Heart left ventricle (tissue), 16 donors: ENCODE measurements at regions not wholly inside any gene's neighbourhood (a gene's known extent, or its start where the extent isn't known, plus 50 kb on each side); places are given as distances from the start of the nearest gene placed in this dataset.

ENCODE experiments used
- ATAC-seq, 4 donors: fragments of 200-7000 bp; cut with Tn5 transposase; one replicate each; pipeline ENCODE4 v1.9.1; 2020 to 2022; ENCODE audit warnings: moderate library complexity in 4 of 4, mild to moderate bottlenecking in 3 of 4, moderate number of reproducible peaks in 1 of 4
- DNase-seq, 5 donors: peaks; one replicate each; pipeline ENCODE4 v3.0.0-alpha.2; 2020
- H3K27ac ChIP-seq, 12 donors: fragments of 200-600 bp; sonication (generic) in 4 of 12; one replicate each; pipeline versions ENCODE4 v1.5.0 to v1.8.0; 2016 to 2022; ENCODE audit warnings: mild to moderate bottlenecking in 2 of 12
- H3K27me3 ChIP-seq, 9 donors: fragments of 200-600 bp; sonication (generic) in 2 of 9; one replicate each; pipeline versions ENCODE4 v1.5.1 to v1.8.0; 2016 to 2022; ENCODE audit warnings: mild to moderate bottlenecking in 3 of 9
- H3K36me3 ChIP-seq, 9 donors: fragments of 200-600 bp; sonication (generic) in 2 of 9; one replicate each; pipeline versions ENCODE4 v1.5.0 to v1.8.0; 2018 to 2022; ENCODE audit warnings: mild to moderate bottlenecking in 2 of 9
- H3K4me1 ChIP-seq, 12 donors: fragments of 200-600 bp; sonication (generic) in 4 of 12; one replicate each; pipeline versions ENCODE4 v1.5.0 to v1.8.0; 2016 to 2022; ENCODE audit warnings: mild to moderate bottlenecking in 3 of 12
- H3K4me3 ChIP-seq, 12 donors: fragments of 200-600 bp; sonication (generic) in 4 of 12; one replicate each; pipeline versions ENCODE4 v1.5.0 to v1.8.0; 2017 to 2022; ENCODE audit warnings: mild to moderate bottlenecking in 9 of 12, moderate library complexity in 4 of 12
- H3K9me3 ChIP-seq, 12 donors: fragments of 200-600 bp; sonication (generic) in 4 of 12; one replicate each; pipeline versions ENCODE4 v1.5.0 to v1.8.0; 2016 to 2022; ENCODE audit warnings: mild to moderate bottlenecking in 1 of 12
- POLR2A ChIP-seq, 2 donors: fragments of 450-650 bp; IDR thresholded peaks; one replicate each; pipeline ENCODE4 v1.6.1; 2017; ENCODE audit warnings: antibody characterized with exemption in 2 of 2, mild to moderate bottlenecking in 2 of 2, moderate library complexity in 2 of 2
- WGBS, 4 donors: extraction: QIAGEN DNeasy Blood & Tissue Kit in 2 of 4; methylation state at CpG; one replicate each; pipeline versions ENCODE4 v1.1.5 to v1.1.7; 2013 to 2018; 5-methylcytosine and 5-hydroxymethylcytosine counted together
- intact Hi-C, 10 donors: fragments of 100-400 bp; cut with DNase I; formaldehyde crosslinking; loops; one replicate each; pipeline versions ENCODE4 v1.11.1 to v1.14.2; 2022
- TF ChIP-seq, protein P1 (sequence below), 12 donors: fragments of 200-600 bp; sonication (generic) in 4 of 12; IDR thresholded peaks; one replicate each; pipeline versions ENCODE4 v1.5.0 to v1.8.0; 2018 to 2022; ENCODE audit warnings: antibody characterized with exemption in 12 of 12, mild to moderate bottlenecking in 5 of 12
- donor health status: ischemic (EF 13 %, LVEDD 7.1; RV severe dilation, severe dysfunction).
- donor health status: healthy with polysubstance abuse.
- donor health status: DM: no; HTN: yes; CAD: no.
- donor health status: DM: no; HTN: no; CAD: no.
- donor health status: ischemic (EF 25% LVEDD 6.9; RV normal size, moderate dysfunction).
- donor health status: ischemic (EF 25% LVEDD 5.7; RV mildly dilated, moderate dysfunction).
- donor health status: healthy.
- donor health status: DM: yes; HTN: yes; CAD: no.
- donor health status: ischemic (EF 35%, LVEDD 5.7; RV mildly dilated, moderate dysfunction).
- donor health status: nonischemic (EF 11% LVEDD 7.7; RV severe dilation, severe dysfunction).
- donor health status: DM: yes; HTN: yes; CAD: no.
- donor health status: PGD.
- donor health status: ischemic (EF 29% LVEDD 5.4; RV normal size, mild dysfunction).
- donor health status: nonischemic (EF 23%, LVEDD 6.1; RV moderate dilation, normal function).

DNA sequence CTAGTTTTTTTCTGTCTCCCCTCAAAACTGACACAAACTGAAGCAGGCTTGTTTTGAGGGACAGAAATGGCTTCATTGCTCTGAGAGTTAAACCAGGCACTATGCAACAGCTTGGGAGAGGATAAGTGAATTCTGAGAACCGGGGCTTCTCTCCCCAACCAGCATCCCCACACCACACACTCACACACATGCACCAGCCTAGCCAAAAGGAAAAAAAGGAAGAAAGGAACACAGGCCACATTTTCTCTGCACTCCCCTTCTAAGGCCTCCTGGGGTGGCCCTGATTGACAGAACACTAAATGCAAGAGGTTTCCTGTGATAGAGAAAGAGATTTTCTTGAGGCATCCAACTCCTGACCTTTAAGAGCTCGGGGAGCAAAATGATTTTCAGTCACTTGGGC lies 177.5 kb downstream of the TLE3 start:
- Histone ChIP-seq H3K27me3 (peaks cover 0 to 2% (median 0%) of the 10 kb centered on the region in 9 donors), H3K36me3 (no peaks in the 10 kb centered on the region), H3K27ac (no peak overlapping the region), H3K4me3 (no peak overlapping the region), H3K9me3 (peaks cover 0 to 22% (median 14%) of the 10 kb centered on the region in 12 donors), H3K4me1 (no peaks in the 10 kb centered on the region)
- no peak for TF ChIP-seq POLR2A (IDR thresholded peaks at IDR 0.05)
- TF ChIP-seq, protein P1, sequence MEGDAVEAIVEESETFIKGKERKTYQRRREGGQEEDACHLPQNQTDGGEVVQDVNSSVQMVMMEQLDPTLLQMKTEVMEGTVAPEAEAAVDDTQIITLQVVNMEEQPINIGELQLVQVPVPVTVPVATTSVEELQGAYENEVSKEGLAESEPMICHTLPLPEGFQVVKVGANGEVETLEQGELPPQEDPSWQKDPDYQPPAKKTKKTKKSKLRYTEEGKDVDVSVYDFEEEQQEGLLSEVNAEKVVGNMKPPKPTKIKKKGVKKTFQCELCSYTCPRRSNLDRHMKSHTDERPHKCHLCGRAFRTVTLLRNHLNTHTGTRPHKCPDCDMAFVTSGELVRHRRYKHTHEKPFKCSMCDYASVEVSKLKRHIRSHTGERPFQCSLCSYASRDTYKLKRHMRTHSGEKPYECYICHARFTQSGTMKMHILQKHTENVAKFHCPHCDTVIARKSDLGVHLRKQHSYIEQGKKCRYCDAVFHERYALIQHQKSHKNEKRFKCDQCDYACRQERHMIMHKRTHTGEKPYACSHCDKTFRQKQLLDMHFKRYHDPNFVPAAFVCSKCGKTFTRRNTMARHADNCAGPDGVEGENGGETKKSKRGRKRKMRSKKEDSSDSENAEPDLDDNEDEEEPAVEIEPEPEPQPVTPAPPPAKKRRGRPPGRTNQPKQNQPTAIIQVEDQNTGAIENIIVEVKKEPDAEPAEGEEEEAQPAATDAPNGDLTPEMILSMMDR (IDR thresholded peaks at IDR 0.05): no peak
- WGBS, 4 donors: 52 to 56% (median 53%) methylated on average over 2 of the region's 2 CpGs
- no peak for ATAC-seq
- DNase-seq: no peak
- intact Hi-C loops: no loop called here

DNA sequence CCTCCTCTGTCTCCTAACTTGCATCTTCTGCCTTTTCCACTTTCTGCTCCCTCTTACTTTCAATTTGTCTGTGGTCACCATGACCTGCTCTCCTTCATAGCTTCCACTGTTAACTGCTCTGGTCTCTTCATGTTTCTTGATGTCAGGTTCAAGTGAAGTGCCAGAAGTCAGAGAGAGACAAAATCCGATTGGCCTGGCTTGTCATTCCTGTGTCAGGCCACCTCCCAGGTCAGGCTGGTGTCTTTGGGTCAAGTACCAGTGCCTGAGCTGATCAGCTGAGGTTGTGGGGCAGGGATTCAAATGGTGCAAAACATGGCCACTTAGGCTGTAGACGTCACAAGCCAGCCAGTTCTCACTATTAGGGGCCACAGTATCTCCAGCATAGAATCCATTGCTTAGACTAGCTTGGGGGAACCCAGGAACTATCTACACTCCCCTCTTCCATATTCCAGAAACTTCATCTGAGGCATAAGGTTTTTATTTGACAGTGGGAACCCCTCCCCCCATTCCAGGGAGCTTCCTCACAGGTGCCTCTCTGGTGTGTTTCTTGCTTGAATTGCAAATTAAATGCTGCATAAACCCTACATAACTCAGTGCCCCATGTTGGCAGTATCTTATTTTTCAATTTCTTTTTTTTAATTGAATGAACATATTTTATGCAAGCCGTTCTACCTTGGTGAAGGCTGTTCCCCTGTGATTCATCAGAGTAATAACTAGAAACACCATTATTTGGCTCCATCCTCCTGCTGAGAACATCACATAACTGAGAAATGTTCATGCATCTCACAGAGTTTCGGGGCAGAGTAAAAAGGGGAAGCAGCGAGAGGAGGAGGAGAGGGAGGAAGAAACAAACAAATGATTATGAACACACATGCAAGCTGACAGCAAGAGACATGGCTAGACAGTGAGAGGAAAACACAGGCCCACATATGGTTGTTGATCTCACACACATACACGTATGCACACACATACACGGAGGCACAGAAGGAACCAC lies 175.8 kb downstream of the TLE3 start:
- Histone ChIP-seq H3K36me3 (no peaks in the 10 kb centered on the region), H3K4me1 (no peaks in the 10 kb centered on the region), H3K9me3 (peaks cover 0 to 30% (median 16%) of the 10 kb centered on the region in 12 donors), H3K27me3 (no peaks in the 10 kb centered on the region), H3K4me3 (no peak overlapping the region), H3K27ac (no peak overlapping the region)
- ATAC-seq (no peak), DNase-seq (no peak)
- intact Hi-C loops: no loop called here
- 65 to 80% (median 77%) methylated on average over 7 of the region's 7 CpGs for WGBS, 4 donors
- TF ChIP-seq POLR2A (IDR thresholded peaks at IDR 0.05): no peak
- TF ChIP-seq, protein P1 (IDR thresholded peaks at IDR 0.05): no peak

DNA sequence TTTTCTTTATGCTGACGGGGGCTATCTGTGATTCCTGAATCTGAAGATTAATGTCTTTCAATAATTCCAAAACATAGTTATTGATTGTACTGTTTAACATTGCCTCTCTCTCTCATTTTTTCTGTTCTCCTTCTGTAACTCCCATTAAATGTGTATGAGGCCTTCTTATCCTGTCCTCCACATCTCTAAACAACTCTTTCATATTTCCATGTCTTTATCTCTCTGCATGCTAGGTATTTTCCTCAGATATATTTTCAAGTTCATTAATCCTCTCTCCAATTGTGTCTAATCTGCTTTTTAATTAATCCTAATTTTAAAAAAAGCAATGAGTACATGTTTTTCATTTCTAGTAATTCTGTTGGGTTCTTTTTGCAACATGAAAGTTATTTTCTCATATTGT lies 173.2 kb downstream of the TLE3 start:
- DNase-seq (no peak), ATAC-seq (no peak)
- no peak overlapping the region for H3K27ac ChIP-seq
- H3K36me3 ChIP-seq: no peaks in the 10 kb centered on the region
- TF ChIP-seq POLR2A (IDR thresholded peaks at IDR 0.05): no peak
- TF ChIP-seq, protein P1 (IDR thresholded peaks at IDR 0.05): no peak
- no peak overlapping the region for H3K4me3 ChIP-seq
- no peaks in the 10 kb centered on the region for H3K4me1 ChIP-seq
- WGBS, 4 donors: 73 to 82% (median 76%) methylated on average over 1 of the region's 1 CpG
- H3K27me3 ChIP-seq: no peaks in the 10 kb centered on the region
- peaks cover 0 to 30% (median 16%) of the 10 kb centered on the region in 12 donors for H3K9me3 ChIP-seq
- intact Hi-C loops: no loop called here

DNA sequence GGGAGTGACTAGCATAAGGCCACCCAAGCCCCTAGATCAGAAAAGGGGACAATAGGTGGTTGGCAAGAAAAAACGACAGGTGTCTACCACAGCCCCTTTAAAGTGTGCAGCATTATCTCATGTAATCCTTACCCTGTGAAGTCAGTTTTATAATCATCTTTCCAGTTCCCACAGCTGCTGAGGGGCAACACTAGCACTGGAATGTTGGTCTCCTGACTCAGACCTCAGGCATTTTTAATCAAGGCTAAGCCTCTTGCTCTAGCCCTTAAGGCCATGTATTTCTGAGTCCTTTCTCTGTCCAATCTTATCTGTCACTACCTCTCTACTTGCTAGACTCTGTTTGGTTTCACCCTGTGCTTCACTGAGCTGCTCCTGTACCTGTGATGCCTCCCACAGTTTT lies 171.7 kb downstream of the TLE3 start:
- peaks cover 0 to 30% (median 16%) of the 10 kb centered on the region in 12 donors for H3K9me3 ChIP-seq
- peaks cover 0 to 11% (median 5%) of the 10 kb centered on the region in 12 donors for H3K4me1 ChIP-seq
- no peak overlapping the region for H3K27ac ChIP-seq
- no peaks in the 10 kb centered on the region for H3K36me3 ChIP-seq
- 60 to 81% (median 73%) methylated on average over 1 of the region's 1 CpG for WGBS, 4 donors
- H3K4me3 ChIP-seq: no peak overlapping the region
- TF ChIP-seq POLR2A (IDR thresholded peaks at IDR 0.05): no peak
- TF ChIP-seq, protein P1 (IDR thresholded peaks at IDR 0.05): no peak
- no peak for ATAC-seq
- intact Hi-C loops: no loop called here
- no peaks in the 10 kb centered on the region for H3K27me3 ChIP-seq
- DNase-seq: no peak
